ENCODE measurements at regions not wholly inside any gene's neighbourhood (a gene's known extent, or its start where the extent isn't known, plus 50 kb on each side); places are given as distances from the start of the nearest gene placed in this dataset.
"Not testable (repeated sequence)": the region's sequence is repeated elsewhere in the genome, so short reads cannot be mapped to it uniquely, and the experiment has no call there.

GRCh38 chr5:17022296-17022695, 86.2 kb upstream of the MYO10 start:
- Histone ChIP-seq H3K79me2 (ENCODE audit: insufficient read depth, low read length) (no peaks in the 10 kb centered on the region), H3K9me3 (ENCODE audit: low read length) (no peaks in the 10 kb centered on the region), H3K9ac (ENCODE audit: low read length) (no peak overlapping the region), H3K27ac (ENCODE audit: low read depth, low read length, poor library complexity, severe bottlenecking) (no peak overlapping the region), H3K27me3 (ENCODE audit: insufficient read depth, low read length) (no peaks in the 10 kb centered on the region), H3K9me2 (ENCODE audit: low read depth, low read length) (no peaks in the 10 kb centered on the region), H3K36me3 (ENCODE audit: insufficient read depth, low read length) (no peaks in the 10 kb centered on the region), H3F3A (ENCODE audit: insufficient read depth, low read length) (no peaks in the 10 kb centered on the region), H2AFZ (ENCODE audit: low read length) (no peak overlapping the region), H3K4me3 (ENCODE audit: low read depth, low read length, poor library complexity, severe bottlenecking) (no peak overlapping the region), H3K4me1 (ENCODE audit: insufficient read depth, low read length, severe bottlenecking) (no peaks in the 10 kb centered on the region), H4K20me1 (ENCODE audit: insufficient read depth, low read length) (no peaks in the 10 kb centered on the region), H3K4me2 (ENCODE audit: low read length) (no peak overlapping the region)
- no peak for TF ChIP-seq EZH2 (IDR thresholded peaks at IDR 0.05; ENCODE audit: borderline replicate concordance, low read length)

DNA sequence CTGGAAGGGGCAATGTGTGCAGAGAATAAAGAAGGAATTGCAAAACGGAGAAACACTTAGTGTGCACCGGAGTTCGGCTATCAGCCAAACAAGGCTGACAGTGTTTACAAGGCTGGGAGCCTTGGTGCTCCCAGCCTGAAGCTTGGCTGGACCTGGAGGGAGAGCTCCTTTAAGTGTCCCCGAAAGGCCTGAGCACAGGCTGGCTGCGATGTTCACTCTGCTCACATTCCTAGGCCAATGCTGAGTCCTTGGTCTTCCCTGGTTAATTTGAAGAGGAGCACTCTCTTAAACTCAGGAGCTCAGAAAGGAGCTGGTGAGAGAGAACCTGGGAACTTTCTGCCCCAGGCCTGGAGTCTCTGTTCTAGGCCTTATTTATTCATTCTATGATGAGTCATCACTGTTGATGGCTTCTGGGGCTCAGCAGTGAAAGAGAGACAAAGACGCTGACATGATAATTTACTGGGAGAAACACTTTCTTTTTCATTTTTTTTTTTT, 88.6 kb upstream of the MYO10 start:
- Histone ChIP-seq H3K79me2 (ENCODE audit: insufficient read depth, low read length) (no peaks in the 10 kb centered on the region), H3K4me1 (ENCODE audit: insufficient read depth, low read length, severe bottlenecking) (no peaks in the 10 kb centered on the region), H4K20me1 (ENCODE audit: insufficient read depth, low read length) (no peaks in the 10 kb centered on the region), H3K4me2 (ENCODE audit: low read length) (no peak overlapping the region), H3K9me3 (ENCODE audit: low read length) (no peaks in the 10 kb centered on the region), H3K9me2 (ENCODE audit: low read depth, low read length) (no peaks in the 10 kb centered on the region), H3K36me3 (ENCODE audit: insufficient read depth, low read length) (no peaks in the 10 kb centered on the region), H3K4me3 (ENCODE audit: low read depth, low read length, poor library complexity, severe bottlenecking) (no peak overlapping the region), H2AFZ (ENCODE audit: low read length) (no peak overlapping the region), H3K27ac (ENCODE audit: low read depth, low read length, poor library complexity, severe bottlenecking) (no peak overlapping the region), H3K9ac (ENCODE audit: low read length) (no peak overlapping the region), H3F3A (ENCODE audit: insufficient read depth, low read length) (no peaks in the 10 kb centered on the region), H3K27me3 (ENCODE audit: insufficient read depth, low read length) (no peaks in the 10 kb centered on the region)
- TF ChIP-seq CTCF (IDR thresholded peaks at IDR 0.05; ENCODE audit: low read length) (no peak), EZH2 (IDR thresholded peaks at IDR 0.05; ENCODE audit: borderline replicate concordance, low read length) (no peak)

GRCh38 chr5:17031659-17032277, 95.7 kb upstream of the MYO10 start:
- not testable (repeated sequence) for H3K27me3 ChIP-seq (ENCODE audit: insufficient read depth, low read length); H3K9me2 ChIP-seq (ENCODE audit: low read depth, low read length); H3K79me2 ChIP-seq (ENCODE audit: insufficient read depth, low read length); H3K9ac ChIP-seq (ENCODE audit: low read length); H3K27ac ChIP-seq (ENCODE audit: low read depth, low read length, poor library complexity, severe bottlenecking); H3F3A ChIP-seq (ENCODE audit: insufficient read depth, low read length); H3K36me3 ChIP-seq (ENCODE audit: insufficient read depth, low read length); H4K20me1 ChIP-seq (ENCODE audit: insufficient read depth, low read length); H3K4me2 ChIP-seq (ENCODE audit: low read length); H3K4me3 ChIP-seq (ENCODE audit: low read depth, low read length, poor library complexity, severe bottlenecking); H3K4me1 ChIP-seq (ENCODE audit: insufficient read depth, low read length, severe bottlenecking); H3K9me3 ChIP-seq (ENCODE audit: low read length); H2AFZ ChIP-seq (ENCODE audit: low read length)

- H3K79me2 ChIP-seq (ENCODE audit: insufficient read depth, low read length); H3K36me3 ChIP-seq (ENCODE audit: insufficient read depth, low read length); H3K27me3 ChIP-seq (ENCODE audit: insufficient read depth, low read length); H4K20me1 ChIP-seq (ENCODE audit: insufficient read depth, low read length); H3K9me2 ChIP-seq (ENCODE audit: low read depth, low read length); H3K9ac ChIP-seq (ENCODE audit: low read length); H2AFZ ChIP-seq (ENCODE audit: low read length); H3K4me1 ChIP-seq (ENCODE audit: insufficient read depth, low read length, severe bottlenecking); H3K4me2 ChIP-seq (ENCODE audit: low read length); H3K27ac ChIP-seq (ENCODE audit: low read depth, low read length, poor library complexity, severe bottlenecking); H3K4me3 ChIP-seq (ENCODE audit: low read depth, low read length, poor library complexity, severe bottlenecking); H3K9me3 ChIP-seq (ENCODE audit: low read length); H3F3A ChIP-seq (ENCODE audit: insufficient read depth, low read length): not testable (repeated sequence)
Observed at GRCh38 chr5:17032314-17032985, 96.4 kb upstream of the MYO10 start.

- not testable (repeated sequence) for H3K4me1 ChIP-seq (ENCODE audit: insufficient read depth, low read length, severe bottlenecking); H3K9me2 ChIP-seq (ENCODE audit: low read depth, low read length); H3K27ac ChIP-seq (ENCODE audit: low read depth, low read length, poor library complexity, severe bottlenecking); H3K27me3 ChIP-seq (ENCODE audit: insufficient read depth, low read length); H3K9me3 ChIP-seq (ENCODE audit: low read length); H3K36me3 ChIP-seq (ENCODE audit: insufficient read depth, low read length); H3K4me3 ChIP-seq (ENCODE audit: low read depth, low read length, poor library complexity, severe bottlenecking); H3K79me2 ChIP-seq (ENCODE audit: insufficient read depth, low read length); H4K20me1 ChIP-seq (ENCODE audit: insufficient read depth, low read length); H3K9ac ChIP-seq (ENCODE audit: low read length); H3K4me2 ChIP-seq (ENCODE audit: low read length); H3F3A ChIP-seq (ENCODE audit: insufficient read depth, low read length); H2AFZ ChIP-seq (ENCODE audit: low read length)
Observed at GRCh38 chr5:17034992-17035391, 98.9 kb upstream of the MYO10 start.
